Neural cell (in vitro differentiated cells): ENCODE measurements at regions not wholly inside any gene's neighbourhood (a gene's known extent, or its start where the extent isn't known, plus 50 kb on each side); places are given as distances from the start of the nearest gene placed in this dataset.

Source experiments
- H2AFZ ChIP-seq: fragments of 200-600, 300-800 bp; sonication (generic), shearing (Covaris generic); 2 replicates; pipeline ENCODE4 v1.6.0; 2014; ENCODE audit warnings: low read depth, mild to moderate bottlenecking, antibody characterized with exemption, low read length, moderate library complexity
- H3F3A ChIP-seq: fragments of 200-600 bp; shearing (Covaris generic); 2 replicates; pipeline ENCODE4 v1.6.1; 2016; ENCODE audit warnings: mild to moderate bottlenecking, moderate library complexity, mixed read lengths, antibody characterized with exemption, low read length; ENCODE audit not compliant: insufficient read depth, poor library complexity, severe bottlenecking
- H3K27ac ChIP-seq: fragments of 200-600, 300-800 bp; sonication (generic), shearing (Covaris generic); 2 replicates; pipeline ENCODE4 v1.5.1; 2014; ENCODE audit warnings: mild to moderate bottlenecking, low read length, moderate library complexity
- H3K27me3 ChIP-seq: fragments of 300-800, 200-600 bp; sonication (generic), shearing (Covaris generic); 2 replicates; pipeline ENCODE4 v1.6.0; 2014; ENCODE audit warnings: mild to moderate bottlenecking, low read depth, low read length, moderate library complexity; ENCODE audit not compliant: insufficient read depth
- H3K36me3 ChIP-seq: fragments of 300-800, 200-600 bp; sonication (generic), shearing (Covaris generic); 2 replicates; pipeline ENCODE4 v1.5.1; 2014; ENCODE audit warnings: mild to moderate bottlenecking, antibody characterized with exemption, low read length, moderate library complexity; ENCODE audit not compliant: insufficient read depth
- H3K4me2 ChIP-seq: fragments of 300-800, 200-600 bp; sonication (generic), shearing (Covaris generic); 2 replicates; pipeline ENCODE4 v1.6.0; 2014; ENCODE audit warnings: mild to moderate bottlenecking, low read length
- H3K4me3 ChIP-seq: fragments of 300-800, 200-600 bp; sonication (generic), shearing (Covaris generic); 2 replicates; pipeline ENCODE4 v1.5.1; 2014; ENCODE audit warnings: mild to moderate bottlenecking, low read length, moderate library complexity
- H3K79me2 ChIP-seq: fragments of 200-600 bp; shearing (Covaris generic); replicated peaks from 2 replicates; pipeline ENCODE4 v1.6.0; 2014; ENCODE audit warnings: mild to moderate bottlenecking, low read length, moderate library complexity; ENCODE audit not compliant: insufficient read depth
- H3K9ac ChIP-seq: fragments of 300-800, 200-600 bp; sonication (generic), shearing (Covaris generic); 2 replicates; pipeline ENCODE4 v1.6.1; 2016; ENCODE audit warnings: mild to moderate bottlenecking, low read length, mixed read lengths
- H3K9me2 ChIP-seq: fragments of 200-600 bp; shearing (Covaris generic); 2 replicates; pipeline ENCODE4 v1.6.1; 2016; ENCODE audit warnings: mild to moderate bottlenecking, low read length, mixed read lengths; ENCODE audit not compliant: insufficient read depth
- H3K9me3 ChIP-seq: fragments of 200-600, 300-800 bp; sonication (generic), shearing (Covaris generic); 2 replicates; pipeline ENCODE4 v1.6.1; 2016; ENCODE audit warnings: mild to moderate bottlenecking, mixed run types, low read length, moderate library complexity, mixed read lengths
- H4K20me1 ChIP-seq: fragments of 200-600 bp; shearing (Covaris generic); 2 replicates; pipeline ENCODE4 v1.6.1; 2016; ENCODE audit warnings: mild to moderate bottlenecking, mixed run types; ENCODE audit not compliant: insufficient read depth
- CTCF ChIP-seq: fragments of 450-650 bp; IDR thresholded peaks from 2 replicates; pipeline ENCODE4 v1.5.1; 2014; ENCODE audit warnings: antibody characterized with exemption, mild to moderate bottlenecking, moderate library complexity; ENCODE audit not compliant: poor library complexity, severe bottlenecking
- EP300 ChIP-seq: fragments of 450-650 bp; conservative IDR thresholded peaks from 2 replicates; pipeline ENCODE4 v1.6.1; 2014; ENCODE audit warnings: antibody characterized with exemption, mild to moderate bottlenecking, moderate library complexity; ENCODE audit not compliant: poor library complexity, severe bottlenecking
- EZH2 ChIP-seq: fragments of 200-600, 300-800 bp; shearing (Covaris generic), sonication (generic); IDR thresholded peaks from 2 replicates; pipeline ENCODE4 v1.6.1; 2014; ENCODE audit warnings: antibody characterized with exemption, low read length, borderline replicate concordance, mild to moderate bottlenecking; ENCODE audit not compliant: insufficient read depth, poor library complexity, severe bottlenecking
- MXI1 ChIP-seq: fragments of 450-650 bp; conservative IDR thresholded peaks from 2 replicates; pipeline ENCODE4 v1.6.1; 2014; ENCODE audit warnings: antibody characterized with exemption, mild to moderate bottlenecking; ENCODE audit not compliant: poor library complexity, severe bottlenecking
- POLR2AphosphoS5 ChIP-seq: IDR thresholded peaks from 2 replicates; pipeline ENCODE4 v1.6.1; 2012
- RAD21 ChIP-seq: fragments of 450-650 bp; conservative IDR thresholded peaks from 2 replicates; pipeline ENCODE4 v1.6.1; 2014; ENCODE audit warnings: antibody characterized with exemption, mild to moderate bottlenecking, moderate library complexity
- SMC3 ChIP-seq: fragments of 450-650 bp; conservative IDR thresholded peaks from 2 replicates; pipeline ENCODE4 v1.6.1; 2014; ENCODE audit warnings: antibody characterized with exemption, mild to moderate bottlenecking, moderate library complexity; ENCODE audit not compliant: poor library complexity
- TAF1 ChIP-seq: IDR thresholded peaks from 2 replicates; pipeline ENCODE4 v1.6.1; 2012; ENCODE audit warnings: low read depth
- TF ChIP-seq, protein P1 (sequence below): IDR thresholded peaks from 2 replicates; pipeline ENCODE4 v1.6.1; 2012; ENCODE audit warnings: borderline replicate concordance

GRCh38 chr7:116357781-116358670, 141.5 kb upstream of the CAV2 start:
- Histone ChIP-seq H3K27ac (no peak overlapping the region), H3K9me2 (no peaks in the 10 kb centered on the region), H3K27me3 (no peaks in the 10 kb centered on the region), H3K4me2 (no peak overlapping the region), H3K9me3 (no peaks in the 10 kb centered on the region), H3K4me3 (no peak overlapping the region), H3F3A (no peaks in the 10 kb centered on the region), H4K20me1 (no peaks in the 10 kb centered on the region), H2AFZ (no peak overlapping the region), H3K9ac (no peak overlapping the region), H3K79me2 (no peaks in the 10 kb centered on the region), H3K36me3 (no peaks in the 10 kb centered on the region)
- no peak for TF ChIP-seq POLR2AphosphoS5
- no peak for TF ChIP-seq CTCF
- no peak for TF ChIP-seq MXI1

DNA sequence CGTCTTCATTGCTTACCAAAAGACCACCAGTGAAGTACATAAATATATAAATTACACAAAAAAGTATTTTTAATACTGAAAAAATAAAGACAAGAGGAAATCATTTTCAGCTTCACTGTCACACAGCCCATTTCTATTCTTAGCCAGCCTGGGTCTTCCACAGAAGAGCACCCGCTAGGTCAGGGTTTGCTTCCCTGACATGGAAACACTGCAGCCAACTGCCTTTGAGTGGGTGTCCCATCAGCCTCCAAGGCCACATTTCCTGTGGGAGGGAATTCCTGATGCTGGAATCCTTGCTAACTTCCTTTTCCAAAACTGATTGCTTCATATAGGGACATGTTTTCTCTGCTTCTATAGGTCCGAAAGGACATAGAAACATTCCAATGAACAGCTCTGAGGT, 137.8 kb upstream of the CAV2 start:
- Histone ChIP-seq H3K9ac (no peak overlapping the region), H3K9me2 (no peaks in the 10 kb centered on the region), H3K27ac (no peak overlapping the region), H2AFZ (no peak overlapping the region), H3K4me3 (no peak overlapping the region), H3K4me2 (no peak overlapping the region), H3F3A (no peaks in the 10 kb centered on the region), H3K27me3 (no peaks in the 10 kb centered on the region), H3K9me3 (no peaks in the 10 kb centered on the region), H4K20me1 (no peaks in the 10 kb centered on the region), H3K36me3 (no peaks in the 10 kb centered on the region), H3K79me2 (no peaks in the 10 kb centered on the region)
- TF ChIP-seq EP300 (no peak), RAD21 (no peak), SMC3 (no peak), POLR2AphosphoS5 (no peak), CTCF (no peak), MXI1 (no peak), TAF1 (no peak), EZH2 (no peak)
- TF ChIP-seq, protein P1, sequence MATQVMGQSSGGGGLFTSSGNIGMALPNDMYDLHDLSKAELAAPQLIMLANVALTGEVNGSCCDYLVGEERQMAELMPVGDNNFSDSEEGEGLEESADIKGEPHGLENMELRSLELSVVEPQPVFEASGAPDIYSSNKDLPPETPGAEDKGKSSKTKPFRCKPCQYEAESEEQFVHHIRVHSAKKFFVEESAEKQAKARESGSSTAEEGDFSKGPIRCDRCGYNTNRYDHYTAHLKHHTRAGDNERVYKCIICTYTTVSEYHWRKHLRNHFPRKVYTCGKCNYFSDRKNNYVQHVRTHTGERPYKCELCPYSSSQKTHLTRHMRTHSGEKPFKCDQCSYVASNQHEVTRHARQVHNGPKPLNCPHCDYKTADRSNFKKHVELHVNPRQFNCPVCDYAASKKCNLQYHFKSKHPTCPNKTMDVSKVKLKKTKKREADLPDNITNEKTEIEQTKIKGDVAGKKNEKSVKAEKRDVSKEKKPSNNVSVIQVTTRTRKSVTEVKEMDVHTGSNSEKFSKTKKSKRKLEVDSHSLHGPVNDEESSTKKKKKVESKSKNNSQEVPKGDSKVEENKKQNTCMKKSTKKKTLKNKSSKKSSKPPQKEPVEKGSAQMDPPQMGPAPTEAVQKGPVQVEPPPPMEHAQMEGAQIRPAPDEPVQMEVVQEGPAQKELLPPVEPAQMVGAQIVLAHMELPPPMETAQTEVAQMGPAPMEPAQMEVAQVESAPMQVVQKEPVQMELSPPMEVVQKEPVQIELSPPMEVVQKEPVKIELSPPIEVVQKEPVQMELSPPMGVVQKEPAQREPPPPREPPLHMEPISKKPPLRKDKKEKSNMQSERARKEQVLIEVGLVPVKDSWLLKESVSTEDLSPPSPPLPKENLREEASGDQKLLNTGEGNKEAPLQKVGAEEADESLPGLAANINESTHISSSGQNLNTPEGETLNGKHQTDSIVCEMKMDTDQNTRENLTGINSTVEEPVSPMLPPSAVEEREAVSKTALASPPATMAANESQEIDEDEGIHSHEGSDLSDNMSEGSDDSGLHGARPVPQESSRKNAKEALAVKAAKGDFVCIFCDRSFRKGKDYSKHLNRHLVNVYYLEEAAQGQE, result no peak
